ENCODE measurements at regions not wholly inside any gene's neighbourhood (a gene's known extent, or its start where the extent isn't known, plus 50 kb on each side); places are given as distances from the start of the nearest gene placed in this dataset.
"Not testable (repeated sequence)": the region's sequence is repeated elsewhere in the genome, so short reads cannot be mapped to it uniquely, and the experiment has no call there.

- TF ChIP-seq CTCF (IDR thresholded peaks at IDR 0.05; ENCODE audit: low read length); EZH2 (optimal IDR thresholded peaks at IDR 0.05; ENCODE audit: low read depth, low read length); EZH2phosphoT487 (IDR thresholded peaks at IDR 0.05; ENCODE audit: low read length): not testable (repeated sequence)
Measured at GRCh38 chrX:66107860-66108259, 56.2 kb upstream of the HEPH start.
